SK-N-MC (cell line): ENCODE measurements at regions not wholly inside any gene's neighbourhood (a gene's known extent, or its start where the extent isn't known, plus 50 kb on each side); places are given as distances from the start of the nearest gene placed in this dataset.

Source experiments
- DNase-seq: peaks from one replicate; pipeline ENCODE4 v3.0.0-alpha.2; 2011; ENCODE audit warnings: low read depth, low spot score
- H3K27ac ChIP-seq: fragments of 200-600 bp; sonication (generic); 2 replicates; pipeline ENCODE4 v1.5.1; 2016; ENCODE audit warnings: mixed run types
- H3K36me3 ChIP-seq: fragments of 200-600 bp; sonication (generic); 2 replicates; pipeline ENCODE4 v1.6.1; 2017; ENCODE audit warnings: antibody characterized with exemption, low read length, mixed read lengths; ENCODE audit not compliant: insufficient read depth
- H3K4me3 ChIP-seq: fragments of 200-600 bp; sonication (generic); 2 replicates; pipeline ENCODE4 v1.5.1; 2016
- H3K9ac ChIP-seq: fragments of 200-600 bp; sonication (generic); 2 replicates; pipeline ENCODE4 v1.8.0; 2017; ENCODE audit warnings: mixed run types, mixed read lengths; ENCODE audit not compliant: insufficient read length
- H3K9me3 ChIP-seq: fragments of 200-600 bp; sonication (generic); 2 replicates; pipeline ENCODE4 v1.6.1; 2017; ENCODE audit warnings: low read depth, mild to moderate bottlenecking, antibody characterized with exemption, low read length, moderate library complexity, mixed read lengths
- EZH2 ChIP-seq: fragments of 200-600 bp; sonication (generic); IDR thresholded peaks from one replicate; pipeline ENCODE4 v1.6.1; 2017; ENCODE audit warnings: antibody characterized with exemption
- FOXP2 ChIP-seq: optimal IDR thresholded peaks from 2 replicates; pipeline ENCODE3; 2011; ENCODE audit warnings: mild to moderate bottlenecking, moderate library complexity; ENCODE audit not compliant: insufficient read depth; ENCODE audit errors: extremely low read length, control extremely low read depth
- POLR2AphosphoS5 ChIP-seq: IDR thresholded peaks from 2 replicates; pipeline ENCODE4 v1.6.1; 2012; ENCODE audit warnings: mild to moderate bottlenecking, low read depth, low read length, borderline replicate concordance

DNA sequence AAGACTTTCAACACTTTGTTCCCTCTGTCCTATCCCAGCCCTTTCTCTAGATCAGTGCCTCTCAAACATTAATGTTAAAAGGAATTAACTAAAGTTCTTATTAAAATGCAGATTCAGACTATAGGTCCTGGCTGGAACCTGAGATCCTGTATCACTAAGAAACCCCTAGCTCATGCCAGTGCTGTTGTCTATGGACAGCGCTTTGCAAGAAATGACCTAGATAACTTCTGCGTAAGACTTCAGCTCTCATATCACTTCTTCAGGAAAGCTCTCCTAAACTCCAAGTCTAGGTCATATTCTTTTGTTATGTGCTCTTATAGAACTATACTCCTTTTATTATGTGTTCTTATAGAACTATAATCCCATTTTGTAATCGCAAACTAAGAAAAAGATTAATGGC, 67.8 kb upstream of the CDIN1 start:
- no peak for DNase-seq
- no peak for TF ChIP-seq FOXP2
- TF ChIP-seq POLR2AphosphoS5 = no peak
- no peak for TF ChIP-seq EZH2
- Histone ChIP-seq H3K9me3 (no peaks in the 10 kb centered on the region), H3K36me3 (no peaks in the 10 kb centered on the region), H3K4me3 (no peak overlapping the region), H3K27ac (no peak overlapping the region), H3K9ac (no peak overlapping the region)

DNA sequence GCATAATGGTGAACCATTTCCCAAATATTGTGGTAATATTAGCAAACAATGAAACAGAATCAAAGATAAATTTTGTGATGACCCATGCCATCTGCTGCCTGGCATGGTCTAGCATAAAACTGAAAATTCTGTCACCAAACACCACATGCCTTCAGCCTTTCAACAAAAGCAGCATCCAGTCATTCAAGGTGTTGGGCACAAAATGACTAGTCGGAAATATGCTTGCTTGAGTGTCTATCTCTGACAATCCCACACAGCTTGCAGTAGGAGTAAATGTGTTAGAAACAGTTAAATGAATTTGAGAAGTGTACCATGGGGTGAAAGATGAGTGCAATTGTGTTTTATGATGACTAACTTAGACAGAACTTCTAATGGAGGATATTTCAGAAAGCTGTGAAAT, 61.7 kb upstream of the CDIN1 start:
- Histone ChIP-seq H3K9me3 (no peaks in the 10 kb centered on the region), H3K4me3 (no peak overlapping the region), H3K9ac (no peak overlapping the region), H3K36me3 (no peaks in the 10 kb centered on the region), H3K27ac (no peak overlapping the region)
- TF ChIP-seq POLR2AphosphoS5 = no peak
- no peak for TF ChIP-seq FOXP2
- no peak for TF ChIP-seq EZH2
- DNase-seq = no peak

DNA sequence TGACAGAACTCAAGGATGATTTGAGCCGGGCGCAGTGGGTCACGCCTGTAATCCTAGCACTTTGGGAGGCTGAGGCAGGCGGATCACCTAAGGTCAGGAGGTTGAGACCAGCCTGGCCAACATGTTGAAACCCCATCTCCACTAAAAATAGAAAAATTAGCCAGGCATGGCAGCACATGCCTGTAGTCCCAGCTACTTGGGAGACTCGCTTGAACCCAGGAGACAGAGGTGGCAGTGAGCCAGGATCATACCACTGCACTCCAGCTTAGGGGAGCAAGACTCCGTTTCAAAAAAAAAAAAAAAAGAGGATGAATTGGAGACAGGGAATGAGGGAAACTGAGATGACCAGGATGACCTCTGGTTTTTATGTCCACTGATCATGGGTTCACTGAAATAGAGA, 60.4 kb upstream of the CDIN1 start:
- DNase-seq = no peak
- Histone ChIP-seq H3K36me3 (no peaks in the 10 kb centered on the region), H3K9ac (no peak overlapping the region), H3K4me3 (no peak overlapping the region), H3K9me3 (no peaks in the 10 kb centered on the region), H3K27ac (no peak overlapping the region)
- TF ChIP-seq POLR2AphosphoS5 = no peak
- no peak for TF ChIP-seq EZH2
- TF ChIP-seq FOXP2 = no peak

DNA sequence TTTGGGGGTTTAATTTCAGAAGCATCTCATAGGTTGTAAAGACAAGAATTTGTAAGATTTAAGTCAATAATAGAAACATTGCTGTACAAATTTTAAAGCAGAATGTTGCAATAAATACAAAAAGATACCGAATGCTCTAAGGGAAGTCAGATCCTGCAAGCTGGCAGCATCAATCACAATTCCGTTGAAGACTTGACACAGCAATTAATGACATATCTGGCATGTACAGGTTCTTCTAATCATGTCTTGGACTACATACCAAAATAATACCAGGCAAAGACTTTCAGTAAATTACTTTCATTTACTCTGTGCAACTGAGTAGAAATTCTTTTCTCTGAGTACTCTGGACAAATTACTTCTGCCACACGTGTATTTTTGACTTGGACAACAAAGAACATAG, 54.0 kb upstream of the CDIN1 start:
- no peak overlapping the region for H3K9ac ChIP-seq
- no peak for DNase-seq
- TF ChIP-seq POLR2AphosphoS5 (no peak), FOXP2 (no peak), EZH2 (no peak)
- no peaks in the 10 kb centered on the region for H3K9me3 ChIP-seq
- no peaks in the 10 kb centered on the region for H3K36me3 ChIP-seq
- no peak overlapping the region for H3K27ac ChIP-seq
- H3K4me3 ChIP-seq = no peak overlapping the region

DNA sequence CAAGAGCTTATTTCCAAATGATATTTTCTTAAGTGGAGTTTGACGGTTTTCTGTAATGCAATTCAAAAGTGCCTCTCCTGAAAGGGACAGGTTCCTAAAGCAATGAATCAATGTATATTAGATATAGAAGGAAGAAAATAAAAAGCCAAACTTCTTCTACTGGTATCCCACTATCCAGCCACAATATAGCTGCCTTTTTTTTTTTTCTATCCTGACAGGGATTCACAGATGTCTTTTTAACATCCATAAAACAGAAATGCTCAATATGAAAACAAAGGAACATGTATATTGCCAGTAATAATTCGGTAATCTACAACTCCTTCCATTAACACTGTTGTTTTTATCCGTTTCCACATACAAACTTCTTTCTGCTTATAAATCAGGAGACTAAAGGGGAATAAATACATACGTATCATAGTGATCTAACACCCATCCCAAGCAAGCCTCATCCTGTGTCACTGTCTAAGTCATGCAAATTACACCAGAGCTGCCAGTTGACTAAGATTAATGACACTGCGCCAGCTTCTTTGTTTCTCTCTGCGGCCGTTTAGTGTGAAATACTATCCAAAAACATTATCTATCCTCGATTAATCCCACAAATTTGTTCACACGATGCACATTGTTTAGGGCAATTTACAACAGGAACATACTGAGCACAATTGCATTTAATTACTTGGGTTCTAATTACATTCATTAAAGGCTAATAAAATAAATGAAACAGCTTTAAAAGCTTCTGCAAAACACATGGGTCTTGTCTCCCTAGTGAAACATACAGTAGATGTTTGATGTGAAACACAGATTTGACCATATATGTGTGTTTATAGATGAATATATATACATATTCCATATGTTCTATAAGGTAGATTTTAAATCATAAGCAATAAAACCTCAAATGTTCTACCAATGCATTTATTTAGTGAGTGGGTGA, 51.9 kb upstream of the CDIN1 start:
- no peak for TF ChIP-seq POLR2AphosphoS5
- no peaks in the 10 kb centered on the region for H3K9me3 ChIP-seq
- no peak overlapping the region for H3K9ac ChIP-seq
- no peak overlapping the region for H3K4me3 ChIP-seq
- no peak for DNase-seq
- H3K27ac ChIP-seq = no peak overlapping the region
- H3K36me3 ChIP-seq = no peaks in the 10 kb centered on the region

DNA sequence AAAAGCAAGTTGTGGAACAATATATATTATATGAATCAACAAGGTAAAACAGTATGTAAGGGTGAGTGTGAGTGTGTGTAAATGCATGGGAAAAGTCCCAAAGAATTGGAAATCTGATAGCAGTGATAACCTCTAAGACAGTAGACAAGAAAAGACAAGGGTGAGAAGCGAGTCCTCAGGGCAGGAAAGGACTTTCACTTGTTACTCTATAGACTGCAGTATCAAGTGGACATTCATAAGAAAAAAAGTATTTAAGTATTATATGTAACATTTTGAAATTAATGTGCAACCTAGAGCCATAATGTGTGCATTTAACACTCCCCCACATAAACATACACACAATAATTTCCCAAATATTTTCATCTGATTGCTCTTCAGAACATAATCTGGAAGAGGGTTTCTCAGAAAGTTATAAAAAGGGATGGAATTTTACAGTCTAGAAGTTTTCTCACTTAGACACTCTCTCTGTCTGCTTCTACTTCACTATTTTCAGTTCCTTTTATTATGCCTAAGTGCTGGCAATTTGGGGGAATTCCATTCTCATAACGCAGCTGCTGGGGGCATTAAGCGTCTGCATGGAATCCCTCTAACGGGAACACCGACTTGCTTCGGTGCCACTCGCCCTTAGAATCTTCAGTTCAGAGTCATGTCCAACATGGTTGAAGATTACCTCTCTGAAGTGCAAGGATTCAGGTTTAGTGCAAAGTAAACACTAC, 50.0 kb upstream of the CDIN1 start:
- no peak for DNase-seq
- no peaks in the 10 kb centered on the region for H3K36me3 ChIP-seq
- H3K27ac ChIP-seq = no peak overlapping the region
- no peaks in the 10 kb centered on the region for H3K9me3 ChIP-seq
- H3K9ac ChIP-seq = no peak overlapping the region
- no peak overlapping the region for H3K4me3 ChIP-seq
- TF ChIP-seq EZH2 (no peak), POLR2AphosphoS5 (no peak), FOXP2 (no peak)
